ENCODE measurements at regions not wholly inside any gene's neighbourhood (a gene's known extent, or its start where the extent isn't known, plus 50 kb on each side); places are given as distances from the start of the nearest gene placed in this dataset.
"Not testable (repeated sequence)": the region's sequence is repeated elsewhere in the genome, so short reads cannot be mapped to it uniquely, and the experiment has no call there.

- Histone ChIP-seq H3K27me3 (no peaks in the 10 kb centered on the region), H3K27ac (no peak overlapping the region), H3K4me3 (no peak overlapping the region), H3K36me3 (no peaks in the 10 kb centered on the region), H3K9me3 (ENCODE audit: low read depth) (no peaks in the 10 kb centered on the region), H3K4me1 (ENCODE audit: low read depth) (no peaks in the 10 kb centered on the region)
- TF ChIP-seq, protein P1, sequence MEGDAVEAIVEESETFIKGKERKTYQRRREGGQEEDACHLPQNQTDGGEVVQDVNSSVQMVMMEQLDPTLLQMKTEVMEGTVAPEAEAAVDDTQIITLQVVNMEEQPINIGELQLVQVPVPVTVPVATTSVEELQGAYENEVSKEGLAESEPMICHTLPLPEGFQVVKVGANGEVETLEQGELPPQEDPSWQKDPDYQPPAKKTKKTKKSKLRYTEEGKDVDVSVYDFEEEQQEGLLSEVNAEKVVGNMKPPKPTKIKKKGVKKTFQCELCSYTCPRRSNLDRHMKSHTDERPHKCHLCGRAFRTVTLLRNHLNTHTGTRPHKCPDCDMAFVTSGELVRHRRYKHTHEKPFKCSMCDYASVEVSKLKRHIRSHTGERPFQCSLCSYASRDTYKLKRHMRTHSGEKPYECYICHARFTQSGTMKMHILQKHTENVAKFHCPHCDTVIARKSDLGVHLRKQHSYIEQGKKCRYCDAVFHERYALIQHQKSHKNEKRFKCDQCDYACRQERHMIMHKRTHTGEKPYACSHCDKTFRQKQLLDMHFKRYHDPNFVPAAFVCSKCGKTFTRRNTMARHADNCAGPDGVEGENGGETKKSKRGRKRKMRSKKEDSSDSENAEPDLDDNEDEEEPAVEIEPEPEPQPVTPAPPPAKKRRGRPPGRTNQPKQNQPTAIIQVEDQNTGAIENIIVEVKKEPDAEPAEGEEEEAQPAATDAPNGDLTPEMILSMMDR (IDR thresholded peaks at IDR 0.05; ENCODE audit: low read depth, low read length), result no peak
- DNase-seq (ENCODE audit: low read depth in 1 of 2, low spot score in 1 of 2), result peak in 1 of 2 donors; percentile 9
Measured at GRCh38 chr5:112554101-112554977, 135.3 kb upstream of the EPB41L4A start.

GRCh38 chr5:112555197-112555596 lies 136.1 kb upstream of the EPB41L4A start:
- Histone ChIP-seq H3K4me1 (ENCODE audit: low read depth) (no peaks in the 10 kb centered on the region), H3K27ac (no peak overlapping the region), H3K4me3 (no peak overlapping the region), H3K27me3 (no peaks in the 10 kb centered on the region), H3K36me3 (no peaks in the 10 kb centered on the region), H3K9me3 (ENCODE audit: low read depth) (no peaks in the 10 kb centered on the region)
- no peak for DNase-seq (ENCODE audit: low read depth in 1 of 2, low spot score in 1 of 2)
- TF ChIP-seq, protein P1 (IDR thresholded peaks at IDR 0.05; ENCODE audit: low read depth, low read length), result no peak

GRCh38 chr5:112555691-112556090 lies 136.6 kb upstream of the EPB41L4A start:
- Histone ChIP-seq H3K27ac (no peak overlapping the region), H3K27me3 (no peaks in the 10 kb centered on the region), H3K9me3 (ENCODE audit: low read depth) (no peaks in the 10 kb centered on the region), H3K4me1 (ENCODE audit: low read depth) (no peaks in the 10 kb centered on the region), H3K4me3 (no peak overlapping the region), H3K36me3 (no peaks in the 10 kb centered on the region)
- TF ChIP-seq, protein P1 (IDR thresholded peaks at IDR 0.05; ENCODE audit: low read depth, low read length), result no peak
- DNase-seq (ENCODE audit: low read depth in 1 of 2, low spot score in 1 of 2), result peak in 1 of 2 donors; percentile 39

- H3K36me3 ChIP-seq; H3K4me3 ChIP-seq; H3K9me3 ChIP-seq (ENCODE audit: low read depth); H3K27ac ChIP-seq; H3K4me1 ChIP-seq (ENCODE audit: low read depth); H3K27me3 ChIP-seq: not testable (repeated sequence)
- DNase-seq (ENCODE audit: low read depth in 1 of 2, low spot score in 1 of 2), result peak in 1 of 2 donors; percentile 81
Measured at GRCh38 chr5:112559501-112559900, 140.4 kb upstream of the EPB41L4A start.

DNA sequence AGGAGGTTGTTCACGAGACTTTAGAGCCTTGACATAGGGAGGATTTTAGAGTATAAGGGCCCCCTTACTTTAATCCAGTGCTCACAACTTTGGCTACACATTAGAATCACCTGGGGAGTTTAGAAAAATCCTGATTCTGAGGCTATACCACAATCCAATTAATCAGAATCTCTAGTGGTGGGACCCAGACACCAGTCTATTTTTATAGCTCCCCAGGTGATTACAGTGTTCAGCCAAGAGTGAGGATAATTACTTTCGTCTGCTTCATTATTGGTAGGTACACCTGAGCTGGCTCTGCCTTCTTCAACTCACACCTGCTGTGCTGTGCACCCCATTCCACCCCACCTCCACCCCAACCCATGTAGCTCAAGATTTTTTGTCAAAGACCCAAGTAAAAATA lies 141.3 kb upstream of the EPB41L4A start:
- no peak for DNase-seq (ENCODE audit: low read depth in 1 of 2, low spot score in 1 of 2)
- TF ChIP-seq, protein P1 (IDR thresholded peaks at IDR 0.05; ENCODE audit: low read depth, low read length), result no peak
- Histone ChIP-seq H3K4me3 (no peak overlapping the region), H3K9me3 (ENCODE audit: low read depth) (no peaks in the 10 kb centered on the region), H3K4me1 (ENCODE audit: low read depth) (no peaks in the 10 kb centered on the region), H3K36me3 (no peaks in the 10 kb centered on the region), H3K27me3 (no peaks in the 10 kb centered on the region), H3K27ac (no peak overlapping the region)

- Histone ChIP-seq H3K27ac (no peak overlapping the region), H3K27me3 (no peaks in the 10 kb centered on the region), H3K4me1 (ENCODE audit: low read depth) (no peaks in the 10 kb centered on the region), H3K9me3 (ENCODE audit: low read depth) (no peaks in the 10 kb centered on the region), H3K4me3 (no peak overlapping the region), H3K36me3 (no peaks in the 10 kb centered on the region)
- TF ChIP-seq, protein P1 (IDR thresholded peaks at IDR 0.05; ENCODE audit: low read depth, low read length), result no peak
- no peak for DNase-seq (ENCODE audit: low read depth in 1 of 2, low spot score in 1 of 2)
Measured at GRCh38 chr5:112563169-112563826, 144.2 kb upstream of the EPB41L4A start.

All from cardiac muscle cell (in vitro differentiated cells and primary cell).